ENCODE measurements at regions not wholly inside any gene's neighbourhood (a gene's known extent, or its start where the extent isn't known, plus 50 kb on each side); places are given as distances from the start of the nearest gene placed in this dataset.

DNA sequence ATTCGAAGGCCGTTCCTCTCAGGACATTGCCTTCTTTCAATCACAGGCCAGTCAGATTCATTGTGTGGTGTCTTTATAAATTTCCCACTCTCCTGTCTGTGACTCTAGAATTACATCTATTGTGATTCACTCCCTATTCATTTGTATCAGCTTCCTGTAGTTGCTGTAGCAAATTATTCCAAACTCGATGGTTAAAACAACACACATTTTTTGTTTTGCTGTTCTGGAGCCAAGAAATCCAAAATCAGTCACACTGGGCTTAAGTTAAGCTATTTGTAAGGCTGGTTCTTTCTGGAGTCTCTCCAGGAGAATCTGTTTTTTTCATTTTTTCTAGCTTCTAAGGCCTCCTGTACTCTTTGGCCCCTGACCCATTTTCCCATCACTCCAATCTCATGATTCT is 1487.0 kb upstream of the SLC10A2 start:
- TF ChIP-seq, protein P1, sequence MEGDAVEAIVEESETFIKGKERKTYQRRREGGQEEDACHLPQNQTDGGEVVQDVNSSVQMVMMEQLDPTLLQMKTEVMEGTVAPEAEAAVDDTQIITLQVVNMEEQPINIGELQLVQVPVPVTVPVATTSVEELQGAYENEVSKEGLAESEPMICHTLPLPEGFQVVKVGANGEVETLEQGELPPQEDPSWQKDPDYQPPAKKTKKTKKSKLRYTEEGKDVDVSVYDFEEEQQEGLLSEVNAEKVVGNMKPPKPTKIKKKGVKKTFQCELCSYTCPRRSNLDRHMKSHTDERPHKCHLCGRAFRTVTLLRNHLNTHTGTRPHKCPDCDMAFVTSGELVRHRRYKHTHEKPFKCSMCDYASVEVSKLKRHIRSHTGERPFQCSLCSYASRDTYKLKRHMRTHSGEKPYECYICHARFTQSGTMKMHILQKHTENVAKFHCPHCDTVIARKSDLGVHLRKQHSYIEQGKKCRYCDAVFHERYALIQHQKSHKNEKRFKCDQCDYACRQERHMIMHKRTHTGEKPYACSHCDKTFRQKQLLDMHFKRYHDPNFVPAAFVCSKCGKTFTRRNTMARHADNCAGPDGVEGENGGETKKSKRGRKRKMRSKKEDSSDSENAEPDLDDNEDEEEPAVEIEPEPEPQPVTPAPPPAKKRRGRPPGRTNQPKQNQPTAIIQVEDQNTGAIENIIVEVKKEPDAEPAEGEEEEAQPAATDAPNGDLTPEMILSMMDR (IDR thresholded peaks at IDR 0.05), result no peak
- TF ChIP-seq POLR2A (IDR thresholded peaks at IDR 0.05), result no peak
